ENCODE measurements at regions not wholly inside any gene's neighbourhood (a gene's known extent, or its start where the extent isn't known, plus 50 kb on each side); places are given as distances from the start of the nearest gene placed in this dataset.

- DNase-seq (ENCODE audit: low spot score), result no peak
- no peaks in the 10 kb centered on the region for H3K4me1 ChIP-seq (replicated peaks)
- no peak overlapping the region for H3K4me3 ChIP-seq
- H3K27me3 ChIP-seq (replicated peaks; ENCODE audit: insufficient read depth), result no peaks in the 10 kb centered on the region
- no peak overlapping the region for H3K27ac ChIP-seq
- H3K9me3 ChIP-seq, result no peaks in the 10 kb centered on the region
- intact Hi-C loops (cut with DNase I), result no loop called here
- no peaks in the 10 kb centered on the region for H3K36me3 ChIP-seq
- no peak for TF ChIP-seq POLR2A (IDR thresholded peaks at IDR 0.05)
- TF ChIP-seq CTCF (IDR thresholded peaks at IDR 0.05), result no peak
- TF ChIP-seq POLR2AphosphoS5 (IDR thresholded peaks at IDR 0.05), result no peak
Observed at GRCh38 chr13:75061909-75062308, 420.1 kb downstream of the TBC1D4 start.

GRCh38 chr13:75055296-75055695, 426.7 kb downstream of the TBC1D4 start:
- no peak overlapping the region for H3K4me3 ChIP-seq
- H3K4me1 ChIP-seq (replicated peaks), result no peaks in the 10 kb centered on the region
- intact Hi-C loops (cut with DNase I), result no loop called here
- H3K27me3 ChIP-seq (replicated peaks; ENCODE audit: insufficient read depth), result no peaks in the 10 kb centered on the region
- H3K36me3 ChIP-seq, result no peaks in the 10 kb centered on the region
- no peak overlapping the region for H3K27ac ChIP-seq
- H3K9me3 ChIP-seq, result no peaks in the 10 kb centered on the region
- no peak for DNase-seq (ENCODE audit: low spot score)
- TF ChIP-seq CTCF (IDR thresholded peaks at IDR 0.05) (no peak), POLR2A (IDR thresholded peaks at IDR 0.05) (no peak), POLR2AphosphoS5 (IDR thresholded peaks at IDR 0.05) (no peak)

GRCh38 chr13:75052616-75053015, 429.4 kb downstream of the TBC1D4 start:
- Histone ChIP-seq H3K27me3 (replicated peaks; ENCODE audit: insufficient read depth) (no peaks in the 10 kb centered on the region), H3K9me3 (no peaks in the 10 kb centered on the region), H3K4me1 (replicated peaks) (no peaks in the 10 kb centered on the region), H3K4me3 (no peak overlapping the region), H3K36me3 (no peaks in the 10 kb centered on the region), H3K27ac (no peak overlapping the region)
- DNase-seq (ENCODE audit: low spot score), result no peak
- WGBS, result 75% methylated on average over 6 of the region's 6 CpGs
- TF ChIP-seq CTCF (IDR thresholded peaks at IDR 0.05) (no peak), POLR2A (IDR thresholded peaks at IDR 0.05) (no peak), POLR2AphosphoS5 (IDR thresholded peaks at IDR 0.05) (no peak)
- intact Hi-C loops (cut with DNase I), result no loop called here

- no peak overlapping the region for H3K4me3 ChIP-seq
- H3K9me3 ChIP-seq, result no peaks in the 10 kb centered on the region
- DNase-seq (ENCODE audit: low spot score), result no peak
- no peaks in the 10 kb centered on the region for H3K36me3 ChIP-seq
- H3K27ac ChIP-seq, result no peak overlapping the region
- intact Hi-C loops (cut with DNase I), result no loop called here
- 87% methylated on average over 5 of the region's 5 CpGs for WGBS
- H3K4me1 ChIP-seq (replicated peaks), result no peaks in the 10 kb centered on the region
- TF ChIP-seq POLR2AphosphoS5 (IDR thresholded peaks at IDR 0.05) (no peak), CTCF (IDR thresholded peaks at IDR 0.05) (no peak), POLR2A (IDR thresholded peaks at IDR 0.05) (no peak)
- H3K27me3 ChIP-seq (replicated peaks; ENCODE audit: insufficient read depth), result no peaks in the 10 kb centered on the region
Observed at GRCh38 chr13:75050419-75051046, 431.4 kb downstream of the TBC1D4 start.

- 68% methylated on average over 3 of the region's 3 CpGs for WGBS
Observed at GRCh38 chr13:75049735-75050335, 432.1 kb downstream of the TBC1D4 start.

More at GRCh38 chr13:75049735-75050335, 432.1 kb downstream of the TBC1D4 start:
- no peak for TF ChIP-seq CTCF (IDR thresholded peaks at IDR 0.05)
- TF ChIP-seq POLR2A (IDR thresholded peaks at IDR 0.05), result no peak
- no peak for TF ChIP-seq POLR2AphosphoS5 (IDR thresholded peaks at IDR 0.05)
- no peak for DNase-seq (ENCODE audit: low spot score)
- H3K36me3 ChIP-seq, result no peaks in the 10 kb centered on the region
- H3K27ac ChIP-seq, result no peak overlapping the region
- intact Hi-C loops (cut with DNase I), result no loop called here
- H3K27me3 ChIP-seq (replicated peaks; ENCODE audit: insufficient read depth), result no peaks in the 10 kb centered on the region
- H3K4me3 ChIP-seq, result no peak overlapping the region
- no peaks in the 10 kb centered on the region for H3K4me1 ChIP-seq (replicated peaks)
- H3K9me3 ChIP-seq, result no peaks in the 10 kb centered on the region
